SK-N-SH treated with all-trans-retinoic acid at 6 μM for 48 hours (cell line): ENCODE measurements at regions not wholly inside any gene's neighbourhood (a gene's known extent, or its start where the extent isn't known, plus 50 kb on each side); places are given as distances from the start of the nearest gene placed in this dataset.

ENCODE experiments used
- ATAC-seq: fragments of 200-7000 bp; cut with Tn5 transposase; 3 replicates; pipeline ENCODE4 v1.9.1; 2020; ENCODE audit warnings: mild to moderate bottlenecking, moderate library complexity
- ARNTL ChIP-seq: fragments of 450-650 bp; formaldehyde crosslinking; IDR thresholded peaks from 2 replicates; pipeline ENCODE4 v1.5.0; 2020; ENCODE audit warnings: low read depth, mild to moderate bottlenecking, moderate library complexity, borderline replicate concordance
- BACH2 ChIP-seq: fragments of 250-450 bp; sonication (Bioruptor Pico); IDR thresholded peaks from 2 replicates; pipeline ENCODE4 v1.9.0; 2021; ENCODE audit warnings: mild to moderate bottlenecking, borderline replicate concordance
- CSDC2 ChIP-seq: fragments of 250-450 bp; sonication (Bioruptor Pico); IDR thresholded peaks from 2 replicates; pipeline ENCODE4 v1.5.0; 2020; ENCODE audit warnings: mild to moderate bottlenecking, moderate library complexity
- CSRNP3 ChIP-seq: fragments of 250-450 bp; sonication (Bioruptor Pico); IDR thresholded peaks from 2 replicates; pipeline ENCODE4 v1.5.1; 2021; ENCODE audit warnings: mild to moderate bottlenecking, moderate library complexity
- ESRRG ChIP-seq: fragments of 250-450 bp; sonication (Bioruptor Pico); IDR thresholded peaks from 2 replicates; pipeline ENCODE4 v1.6.1; 2021; ENCODE audit warnings: mild to moderate bottlenecking
- ISL1 ChIP-seq: fragments of 250-450 bp; sonication (Bioruptor Pico); IDR thresholded peaks from 2 replicates; pipeline ENCODE4 v2.1.2; 2022; ENCODE audit warnings: mild to moderate bottlenecking, moderate library complexity
- OSR1 ChIP-seq: fragments of 250-450 bp; sonication (Bioruptor Pico); IDR thresholded peaks from 2 replicates; pipeline ENCODE4 v1.8.0; 2022; ENCODE audit warnings: moderate library complexity, mild to moderate bottlenecking, inconsistent platforms
- PATZ1 ChIP-seq: fragments of 250-450 bp; sonication (Bioruptor Pico); IDR thresholded peaks from 2 replicates; pipeline ENCODE4 v1.8.0; 2020; ENCODE audit warnings: mild to moderate bottlenecking, moderate library complexity, borderline replicate concordance
- RARB ChIP-seq: fragments of 250-450 bp; sonication (Bioruptor Pico); IDR thresholded peaks from 2 replicates; pipeline ENCODE4 v1.8.0; 2021; ENCODE audit warnings: mild to moderate bottlenecking, moderate library complexity
- SNAI2 ChIP-seq: fragments of 250-450 bp; sonication (Bioruptor Pico); IDR thresholded peaks from 2 replicates; pipeline ENCODE4 v1.5.0; 2020; ENCODE audit warnings: mild to moderate bottlenecking, moderate library complexity
- TCF4 ChIP-seq: fragments of 250-450 bp; sonication (Bioruptor Pico); IDR thresholded peaks from 2 replicates; pipeline ENCODE4 v1.8.0; 2021; ENCODE audit warnings: mild to moderate bottlenecking, moderate library complexity, borderline replicate concordance
- TOX ChIP-seq: fragments of 250-450 bp; sonication (Bioruptor Pico); IDR thresholded peaks from 2 replicates; pipeline ENCODE4 v1.8.0; 2021; ENCODE audit warnings: mild to moderate bottlenecking, moderate library complexity, borderline replicate concordance
- ZFP3 ChIP-seq: fragments of 250-450 bp; sonication (Bioruptor Pico); IDR thresholded peaks from 2 replicates; pipeline ENCODE4 v1.5.0; 2020; ENCODE audit warnings: mild to moderate bottlenecking, moderate library complexity
- ZFP30 ChIP-seq: fragments of 450-650 bp; formaldehyde crosslinking; IDR thresholded peaks from 2 replicates; pipeline ENCODE4 v1.5.0; 2022; ENCODE audit warnings: mild to moderate bottlenecking, moderate library complexity
- ZNF565 ChIP-seq: fragments of 450-650 bp; formaldehyde crosslinking; conservative IDR thresholded peaks from 2 replicates; pipeline ENCODE4 v1.5.0; 2020; ENCODE audit warnings: low read depth, mild to moderate bottlenecking, moderate library complexity
- ZNF70 ChIP-seq: fragments of 450-650 bp; formaldehyde crosslinking; IDR thresholded peaks from 2 replicates; pipeline ENCODE4 v1.5.0; 2020; ENCODE audit warnings: mild to moderate bottlenecking, moderate library complexity
- ZNF8 ChIP-seq: fragments of 450-650 bp; formaldehyde crosslinking; IDR thresholded peaks from 2 replicates; pipeline ENCODE4 v1.5.0; 2020; ENCODE audit warnings: mild to moderate bottlenecking, moderate library complexity
- TF ChIP-seq, protein P1 (sequence below): fragments of 250-450 bp; sonication (Bioruptor Pico); IDR thresholded peaks from 2 replicates; pipeline ENCODE4 v1.8.0; 2021; ENCODE audit warnings: low read depth, mild to moderate bottlenecking, moderate library complexity, borderline replicate concordance
- TF ChIP-seq, protein P2 (sequence below): fragments of 250-450 bp; sonication (Bioruptor Pico); IDR thresholded peaks from 2 replicates; pipeline ENCODE4 v1.5.1; 2020; ENCODE audit warnings: low read depth, mild to moderate bottlenecking, moderate library complexity
- TF ChIP-seq, protein P3 (sequence below): fragments of 250-450 bp; sonication (Bioruptor Pico); IDR thresholded peaks from 2 replicates; pipeline ENCODE4 v1.5.0; 2020; ENCODE audit warnings: mild to moderate bottlenecking, moderate library complexity

DNA sequence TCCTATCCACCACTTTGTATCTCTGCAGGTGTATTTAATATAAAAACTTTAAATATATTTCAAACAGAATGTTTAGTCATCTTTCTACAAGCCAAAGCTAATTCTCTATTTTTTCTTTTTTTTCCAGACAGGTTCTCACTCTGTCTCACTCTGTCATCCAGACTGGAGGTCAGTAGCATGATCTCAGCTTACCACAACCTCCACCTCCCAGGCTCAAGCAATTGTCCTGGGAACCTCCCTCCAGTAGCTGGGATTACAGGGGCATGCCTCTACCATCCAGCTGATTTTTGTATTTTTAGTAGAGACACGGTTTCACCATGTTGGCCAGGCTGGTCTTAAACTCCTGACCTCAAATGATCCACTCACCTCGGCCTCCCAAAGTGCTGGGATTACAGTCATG is 202.6 kb downstream of the VGLL3 start:
- ATAC-seq: no peak
- TF ChIP-seq ZFP30 (CRISPR knock-in tag): no peak
- no peak for TF ChIP-seq ISL1
- no peak for TF ChIP-seq ARNTL (CRISPR knock-in tag)
- no peak for TF ChIP-seq BACH2 (CRISPR knock-in tag)
- TF ChIP-seq RARB: no peak
- no peak for TF ChIP-seq ZFP3
- TF ChIP-seq CSDC2 (CRISPR knock-in tag): no peak
- no peak for TF ChIP-seq ZNF8
- TF ChIP-seq ZNF70 (CRISPR knock-in tag): no peak
- TF ChIP-seq SNAI2 (CRISPR knock-in tag): no peak

GRCh38 chr3:86787091-86787490 is 203.9 kb downstream of the VGLL3 start:
- TF ChIP-seq BACH2 (CRISPR knock-in tag) (no peak), ZNF565 (CRISPR knock-in tag) (no peak), OSR1 (CRISPR knock-in tag) (no peak)
- TF ChIP-seq, protein P1, sequence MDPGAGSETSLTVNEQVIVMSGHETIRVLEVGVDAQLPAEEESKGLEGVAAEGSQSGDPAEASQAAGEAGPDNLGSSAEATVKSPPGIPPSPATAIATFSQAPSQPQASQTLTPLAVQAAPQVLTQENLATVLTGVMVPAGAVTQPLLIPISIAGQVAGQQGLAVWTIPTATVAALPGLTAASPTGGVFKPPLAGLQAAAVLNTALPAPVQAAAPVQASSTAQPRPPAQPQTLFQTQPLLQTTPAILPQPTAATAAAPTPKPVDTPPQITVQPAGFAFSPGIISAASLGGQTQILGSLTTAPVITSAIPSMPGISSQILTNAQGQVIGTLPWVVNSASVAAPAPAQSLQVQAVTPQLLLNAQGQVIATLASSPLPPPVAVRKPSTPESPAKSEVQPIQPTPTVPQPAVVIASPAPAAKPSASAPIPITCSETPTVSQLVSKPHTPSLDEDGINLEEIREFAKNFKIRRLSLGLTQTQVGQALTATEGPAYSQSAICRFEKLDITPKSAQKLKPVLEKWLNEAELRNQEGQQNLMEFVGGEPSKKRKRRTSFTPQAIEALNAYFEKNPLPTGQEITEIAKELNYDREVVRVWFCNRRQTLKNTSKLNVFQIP (CRISPR knock-in tag): no peak
- ATAC-seq: no peak

- peak; percentile 74 for ATAC-seq
- TF ChIP-seq TOX (CRISPR knock-in tag) (no peak), RARB (no peak), SNAI2 (CRISPR knock-in tag) (no peak), CSRNP3 (CRISPR knock-in tag) (no peak), ISL1 (no peak), ZNF70 (CRISPR knock-in tag) (no peak), PATZ1 (CRISPR knock-in tag) (no peak), TCF4 (CRISPR knock-in tag) (no peak), BACH2 (CRISPR knock-in tag) (no peak), ZNF8 (no peak), ARNTL (CRISPR knock-in tag) (no peak), ZNF565 (CRISPR knock-in tag) (no peak), ZFP3 (no peak), OSR1 (CRISPR knock-in tag) (no peak), ESRRG (no peak)
- TF ChIP-seq, protein P1 (CRISPR knock-in tag): no peak
- TF ChIP-seq, protein P2, sequence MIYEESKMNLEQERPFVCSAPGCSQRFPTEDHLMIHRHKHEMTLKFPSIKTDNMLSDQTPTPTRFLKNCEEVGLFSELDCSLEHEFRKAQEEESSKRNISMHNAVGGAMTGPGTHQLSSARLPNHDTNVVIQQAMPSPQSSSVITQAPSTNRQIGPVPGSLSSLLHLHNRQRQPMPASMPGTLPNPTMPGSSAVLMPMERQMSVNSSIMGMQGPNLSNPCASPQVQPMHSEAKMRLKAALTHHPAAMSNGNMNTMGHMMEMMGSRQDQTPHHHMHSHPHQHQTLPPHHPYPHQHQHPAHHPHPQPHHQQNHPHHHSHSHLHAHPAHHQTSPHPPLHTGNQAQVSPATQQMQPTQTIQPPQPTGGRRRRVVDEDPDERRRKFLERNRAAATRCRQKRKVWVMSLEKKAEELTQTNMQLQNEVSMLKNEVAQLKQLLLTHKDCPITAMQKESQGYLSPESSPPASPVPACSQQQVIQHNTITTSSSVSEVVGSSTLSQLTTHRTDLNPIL (CRISPR knock-in tag): no peak
- TF ChIP-seq, protein P3, sequence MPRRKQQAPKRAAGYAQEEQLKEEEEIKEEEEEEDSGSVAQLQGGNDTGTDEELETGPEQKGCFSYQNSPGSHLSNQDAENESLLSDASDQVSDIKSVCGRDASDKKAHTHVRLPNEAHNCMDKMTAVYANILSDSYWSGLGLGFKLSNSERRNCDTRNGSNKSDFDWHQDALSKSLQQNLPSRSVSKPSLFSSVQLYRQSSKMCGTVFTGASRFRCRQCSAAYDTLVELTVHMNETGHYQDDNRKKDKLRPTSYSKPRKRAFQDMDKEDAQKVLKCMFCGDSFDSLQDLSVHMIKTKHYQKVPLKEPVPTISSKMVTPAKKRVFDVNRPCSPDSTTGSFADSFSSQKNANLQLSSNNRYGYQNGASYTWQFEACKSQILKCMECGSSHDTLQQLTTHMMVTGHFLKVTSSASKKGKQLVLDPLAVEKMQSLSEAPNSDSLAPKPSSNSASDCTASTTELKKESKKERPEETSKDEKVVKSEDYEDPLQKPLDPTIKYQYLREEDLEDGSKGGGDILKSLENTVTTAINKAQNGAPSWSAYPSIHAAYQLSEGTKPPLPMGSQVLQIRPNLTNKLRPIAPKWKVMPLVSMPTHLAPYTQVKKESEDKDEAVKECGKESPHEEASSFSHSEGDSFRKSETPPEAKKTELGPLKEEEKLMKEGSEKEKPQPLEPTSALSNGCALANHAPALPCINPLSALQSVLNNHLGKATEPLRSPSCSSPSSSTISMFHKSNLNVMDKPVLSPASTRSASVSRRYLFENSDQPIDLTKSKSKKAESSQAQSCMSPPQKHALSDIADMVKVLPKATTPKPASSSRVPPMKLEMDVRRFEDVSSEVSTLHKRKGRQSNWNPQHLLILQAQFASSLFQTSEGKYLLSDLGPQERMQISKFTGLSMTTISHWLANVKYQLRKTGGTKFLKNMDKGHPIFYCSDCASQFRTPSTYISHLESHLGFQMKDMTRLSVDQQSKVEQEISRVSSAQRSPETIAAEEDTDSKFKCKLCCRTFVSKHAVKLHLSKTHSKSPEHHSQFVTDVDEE (CRISPR knock-in tag): no peak
- TF ChIP-seq, all 23 proteins: peak for 0
Measured at GRCh38 chr3:86785386-86785785, 205.6 kb downstream of the VGLL3 start.
